Endothelial cell of umbilical vein (primary cell): ENCODE measurements at regions not wholly inside any gene's neighbourhood (a gene's known extent, or its start where the extent isn't known, plus 50 kb on each side); places are given as distances from the start of the nearest gene placed in this dataset.

Experiments used
- BruUV-seq: library from RNA; stranded (reverse); fragments of 400-500 nt; replicated peaks from 2 replicates; lab custom pipeline; 2021; lab: Mats Ljungman, UMichigan
- CTCF ChIA-PET: fragments of 300-600, 350-600 bp; sonication (Branson Sonifier 250); formaldehyde crosslinking; loops from one replicate; lab custom pipeline; 2021; ENCODE audit warnings: antibody characterized with exemption, inconsistent platforms; lab: Charles Lee
- POLR2A ChIA-PET: fragments of 300-600, 350-600 bp; sonication (Branson Sonifier 250); formaldehyde crosslinking; loops from one replicate; lab custom pipeline; 2021; ENCODE audit warnings: antibody characterized with exemption, inconsistent platforms; lab: Charles Lee
- DNase-seq: peaks from one replicate; pipeline ENCODE4 v3.0.0-alpha.2; 2011; ENCODE audit warnings: low read depth, low spot score
- FAIRE-seq: peaks from 2 replicates; lab custom pipeline; 2011; peaks lifted over from hg19 to GRCh38; lab: Jason Lieb, UNC
- H2AFZ ChIP-seq: 2 replicates; pipeline ENCODE4 v1.6.0; 2012; ENCODE audit warnings: low read depth, low read length, control low read depth, inconsistent platforms
- H3K27ac ChIP-seq: 2 replicates; pipeline ENCODE4 v1.5.1; 2011; ENCODE audit warnings: low read depth, mild to moderate bottlenecking, control low read depth, low read length, moderate library complexity; ENCODE audit not compliant: insufficient read depth
- H3K27me3 ChIP-seq, 2 experiments: 2 replicates each; pipeline versions ENCODE4 v1.6.0 to v1.6.1; 2011; ENCODE audit warnings: low read length in 2 of 2, mixed read lengths in 1 of 2; ENCODE audit not compliant: control insufficient read depth in 2 of 2, insufficient read depth in 2 of 2
- H3K36me3 ChIP-seq, 2 experiments: 2 replicates in 1 of 2; 3 replicates in 1 of 2; pipeline ENCODE4 v1.5.1; 2011; ENCODE audit warnings: low read length in 2 of 2, mild to moderate bottlenecking in 1 of 2, moderate library complexity in 1 of 2; ENCODE audit not compliant: control insufficient read depth in 2 of 2, insufficient read depth in 2 of 2; ENCODE audit errors: extremely low read depth in 1 of 2
- H3K4me1 ChIP-seq: 3 replicates; pipeline ENCODE4 v1.5.1; 2011; ENCODE audit warnings: mild to moderate bottlenecking, low read length; ENCODE audit not compliant: control insufficient read depth, insufficient read depth; ENCODE audit errors: extremely low read depth
- H3K4me2 ChIP-seq: 2 replicates; pipeline ENCODE4 v1.6.1; 2011; ENCODE audit warnings: low read length, control low read depth, mixed read lengths; ENCODE audit not compliant: insufficient read depth
- H3K4me3 ChIP-seq, 3 experiments: fragments of 200-600 bp in 1 of 3; sonication (generic), shearing (Covaris generic) in 1 of 3; replicated peaks in 1 of 3; 2 replicates each; pipeline ENCODE4 v1.5.1; 2011 to 2016; ENCODE audit warnings: control low read depth in 3 of 3, low read length in 3 of 3, mild to moderate bottlenecking in 2 of 3, inconsistent platforms in 1 of 3, low read depth in 1 of 3, moderate library complexity in 1 of 3; ENCODE audit not compliant: insufficient read depth in 1 of 3
- H3K79me2 ChIP-seq: 2 replicates; pipeline ENCODE4 v1.6.0; 2012; ENCODE audit warnings: low read length, inconsistent platforms; ENCODE audit not compliant: control insufficient read depth, insufficient read depth
- H3K9ac ChIP-seq: replicated peaks from 2 replicates; pipeline ENCODE3; 2011; ENCODE audit warnings: low read length, control low read depth; ENCODE audit not compliant: insufficient read depth; ENCODE audit errors: extremely low read depth
- H3K9me1 ChIP-seq: replicated peaks from 3 replicates; pipeline ENCODE4 v1.6.0; 2011; ENCODE audit warnings: mild to moderate bottlenecking, low read length; ENCODE audit not compliant: control insufficient read depth, insufficient read depth; ENCODE audit errors: extremely low read depth
- H3K9me3 ChIP-seq: replicated peaks from 2 replicates; pipeline ENCODE4 v1.5.1; 2012; ENCODE audit warnings: low read length, inconsistent platforms; ENCODE audit not compliant: control insufficient read depth, insufficient read depth
- H4K20me1 ChIP-seq: replicated peaks from 2 replicates; pipeline ENCODE3; 2011; ENCODE audit warnings: mild to moderate bottlenecking, low read length; ENCODE audit not compliant: control insufficient read depth, insufficient read depth; ENCODE audit errors: extremely low read depth
- EZH2 ChIP-seq: IDR thresholded peaks from 2 replicates; pipeline ENCODE4 v1.6.1; 2012; ENCODE audit warnings: borderline replicate concordance, low read depth, mild to moderate bottlenecking, moderate library complexity, low read length, inconsistent platforms; ENCODE audit not compliant: severe bottlenecking
- FOS ChIP-seq: IDR thresholded peaks from 2 replicates; pipeline ENCODE4 v1.6.1; 2011; ENCODE audit warnings: mild to moderate bottlenecking, low read length, moderate library complexity, borderline replicate concordance; ENCODE audit not compliant: insufficient read depth
- GATA2 ChIP-seq: IDR thresholded peaks from 2 replicates; pipeline ENCODE4 v1.7.0; 2011; ENCODE audit warnings: low read depth, mild to moderate bottlenecking, moderate library complexity, mixed read lengths, low read length; ENCODE audit not compliant: insufficient read length, insufficient read depth
- JUN ChIP-seq: IDR thresholded peaks from 2 replicates; pipeline ENCODE4 v1.6.1; 2011; ENCODE audit warnings: borderline replicate concordance, low read depth; ENCODE audit not compliant: insufficient read length, insufficient read depth
- MYC ChIP-seq: IDR thresholded peaks from one replicate; pipeline ENCODE4 v1.6.1; 2011; ENCODE audit warnings: mild to moderate bottlenecking, low read depth, low read length
- POLR2A ChIP-seq: IDR thresholded peaks from 2 replicates; pipeline ENCODE4 v1.6.1; 2012; ENCODE audit warnings: low read depth, mild to moderate bottlenecking, control low read depth, low read length
- POLR2AphosphoS5 ChIP-seq: IDR thresholded peaks from 2 replicates; pipeline ENCODE4 v1.6.1; 2012; ENCODE audit warnings: low read depth, mild to moderate bottlenecking, control low read depth, low read length, moderate library complexity; ENCODE audit not compliant: insufficient read depth
- dilution Hi-C: fragments of 300-500 bp; cut with MboI; formaldehyde crosslinking; loops from one replicate; pipeline ENCODE4 v1.15.0; 2019; ENCODE audit warnings: low sequenced_read_pairs; ENCODE audit not compliant: extremely low pct_ligation_motif_present
- intact Hi-C: fragments of 100-400 bp; cut with micrococcal nuclease; formaldehyde crosslinking; loops from one replicate; pipeline ENCODE4 v1.10.0; 2022
- TF ChIP-seq, protein P1 (sequence below), 2 donors: IDR thresholded peaks; 1 replicate in 1 of 2; 2 replicates in 1 of 2; pipeline ENCODE4 v1.5.1; 2011; ENCODE audit warnings: low read length in 2 of 2, mild to moderate bottlenecking in 2 of 2, moderate library complexity in 2 of 2, control low read depth in 1 of 2, inconsistent platforms in 1 of 2, low read depth in 1 of 2; ENCODE audit not compliant: insufficient read depth in 1 of 2; ENCODE audit errors: extremely low read depth in 1 of 2
- TF ChIP-seq, protein P2 (sequence below): IDR thresholded peaks from 2 replicates; pipeline ENCODE4 v1.6.1; 2011; ENCODE audit not compliant: insufficient read depth, insufficient read length

DNA sequence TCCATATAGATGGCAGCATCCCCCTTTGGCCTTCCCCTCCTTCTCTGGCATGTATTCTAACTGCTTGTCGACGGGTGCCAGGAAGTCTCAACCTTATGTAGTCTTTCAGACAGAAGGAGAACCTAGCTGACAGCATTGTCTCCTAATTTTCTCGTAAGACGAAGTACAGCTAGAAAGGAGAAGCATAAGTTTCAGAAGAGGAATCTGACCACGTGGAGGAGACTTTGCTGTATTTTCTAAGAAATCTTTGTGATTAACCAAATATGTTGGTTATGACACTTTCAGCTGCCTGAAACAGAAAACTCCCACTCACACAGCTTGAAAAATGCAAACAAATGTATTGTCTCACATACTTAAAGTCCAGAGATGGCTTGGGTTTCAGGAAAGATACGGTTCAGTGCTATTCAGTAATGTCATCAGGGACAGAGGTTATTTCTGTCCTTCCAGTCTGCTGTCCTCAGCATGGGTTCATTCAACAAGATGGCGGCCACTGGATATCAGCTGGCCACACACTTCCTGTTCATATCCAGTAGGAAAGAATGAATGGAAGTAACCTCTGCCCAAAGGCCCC lies 109.5 kb upstream of the ZNF648 start:
- H2AFZ ChIP-seq: no peak overlapping the region
- no TSS peak for BruUV-seq
- CTCF ChIA-PET: interaction anchor here (1.4 kb wide), 1 partner anchor 28 kb away, joined by 4 read pairs; no protein-coding TSS in a partner anchor
- no peak overlapping the region for H3K4me3 ChIP-seq
- intact Hi-C loops (no loop called here), dilution Hi-C loops (no loop called here)
- H3K79me2 ChIP-seq: no peaks in the 10 kb centered on the region
- no peaks in the 10 kb centered on the region for H3K36me3 ChIP-seq
- POLR2A ChIA-PET: no interaction called here
- FAIRE-seq (no peak), DNase-seq (no peak)
- H3K27ac ChIP-seq: no peak overlapping the region
- H3K9me3 ChIP-seq: no peaks in the 10 kb centered on the region
- no peaks in the 10 kb centered on the region for H3K27me3 ChIP-seq
- H3K4me1 ChIP-seq: no peaks in the 10 kb centered on the region
- H3K4me2 ChIP-seq: no peak overlapping the region
- H3K9ac ChIP-seq: no peak overlapping the region
- no peaks in the 10 kb centered on the region for H3K9me1 ChIP-seq
- H4K20me1 ChIP-seq: no peaks in the 10 kb centered on the region
- no peak for TF ChIP-seq JUN
- TF ChIP-seq MYC: no peak
- no peak for TF ChIP-seq GATA2
- TF ChIP-seq FOS: no peak
- no peak for TF ChIP-seq POLR2A
- TF ChIP-seq, protein P1, sequence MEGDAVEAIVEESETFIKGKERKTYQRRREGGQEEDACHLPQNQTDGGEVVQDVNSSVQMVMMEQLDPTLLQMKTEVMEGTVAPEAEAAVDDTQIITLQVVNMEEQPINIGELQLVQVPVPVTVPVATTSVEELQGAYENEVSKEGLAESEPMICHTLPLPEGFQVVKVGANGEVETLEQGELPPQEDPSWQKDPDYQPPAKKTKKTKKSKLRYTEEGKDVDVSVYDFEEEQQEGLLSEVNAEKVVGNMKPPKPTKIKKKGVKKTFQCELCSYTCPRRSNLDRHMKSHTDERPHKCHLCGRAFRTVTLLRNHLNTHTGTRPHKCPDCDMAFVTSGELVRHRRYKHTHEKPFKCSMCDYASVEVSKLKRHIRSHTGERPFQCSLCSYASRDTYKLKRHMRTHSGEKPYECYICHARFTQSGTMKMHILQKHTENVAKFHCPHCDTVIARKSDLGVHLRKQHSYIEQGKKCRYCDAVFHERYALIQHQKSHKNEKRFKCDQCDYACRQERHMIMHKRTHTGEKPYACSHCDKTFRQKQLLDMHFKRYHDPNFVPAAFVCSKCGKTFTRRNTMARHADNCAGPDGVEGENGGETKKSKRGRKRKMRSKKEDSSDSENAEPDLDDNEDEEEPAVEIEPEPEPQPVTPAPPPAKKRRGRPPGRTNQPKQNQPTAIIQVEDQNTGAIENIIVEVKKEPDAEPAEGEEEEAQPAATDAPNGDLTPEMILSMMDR (IDR thresholded peaks at IDR 0.05; ENCODE audit: extremely low read depth in 1 of 2, insufficient read depth in 1 of 2, low read depth in 1 of 2, low read length in 2 of 2): no peak
- TF ChIP-seq, protein P2, sequence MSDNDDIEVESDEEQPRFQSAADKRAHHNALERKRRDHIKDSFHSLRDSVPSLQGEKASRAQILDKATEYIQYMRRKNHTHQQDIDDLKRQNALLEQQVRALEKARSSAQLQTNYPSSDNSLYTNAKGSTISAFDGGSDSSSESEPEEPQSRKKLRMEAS: no peak
- no peak for TF ChIP-seq POLR2AphosphoS5
- no peak for TF ChIP-seq EZH2
